Adipose tissue (tissue), 3 donors: ENCODE measurements at regions not wholly inside any gene's neighbourhood (a gene's known extent, or its start where the extent isn't known, plus 50 kb on each side); places are given as distances from the start of the nearest gene placed in this dataset.
"Not testable (repeated sequence)": the region's sequence is repeated elsewhere in the genome, so short reads cannot be mapped to it uniquely, and the experiment has no call there.

Experiments used
- H3K27ac ChIP-seq: one replicate; pipeline ENCODE4 v1.5.1; 2013; ENCODE audit warnings: low read depth, low read length
- WGBS, 3 donors: extraction: QIAGEN DNeasy Blood & Tissue Kit; methylation state at CpG; one replicate each; pipeline ENCODE4 v1.1.7; 2013; 5-methylcytosine and 5-hydroxymethylcytosine counted together
- donor health status: healthy with polysubstance abuse.
- donor health status: Bipolar disorder and iron deficiency.
- donor health status: healthy.

GRCh38 chr13:80926024-80926423 is 585.1 kb upstream of the SPRY2 start:
- 94 to 100% (median 99%) methylated on average over 3 of the region's 3 CpGs for WGBS, 3 donors
- not testable (repeated sequence) for H3K27ac ChIP-seq

GRCh38 chr13:80924596-80924995 is 583.7 kb upstream of the SPRY2 start:
- WGBS, 3 donors, result 56 to 74% (median 64%) methylated on average over 5 of the region's 5 CpGs
- no peak overlapping the region for H3K27ac ChIP-seq

GRCh38 chr13:80923907-80924306 is 583.0 kb upstream of the SPRY2 start:
- 83 to 96% (median 96%) methylated on average over 3 of the region's 3 CpGs for WGBS, 3 donors
- no peak overlapping the region for H3K27ac ChIP-seq

GRCh38 chr13:80921971-80922370 is 581.0 kb upstream of the SPRY2 start:
- no peak overlapping the region for H3K27ac ChIP-seq
- WGBS, 3 donors, result 91 to 96% (median 93%) methylated on average over 2 of the region's 2 CpGs

- H3K27ac ChIP-seq, result no peak overlapping the region
- WGBS, 3 donors, result 56 to 70% (median 69%) methylated on average over 2 of the region's 2 CpGs
Measured at GRCh38 chr13:80921541-80921940, 580.6 kb upstream of the SPRY2 start.

- H3K27ac ChIP-seq, result no peak overlapping the region
- 75 to 86% (median 85%) methylated on average over 2 of the region's 2 CpGs for WGBS, 3 donors
Measured at GRCh38 chr13:80906860-80907259, 565.9 kb upstream of the SPRY2 start.

- WGBS, 3 donors, result 67 to 91% (median 87%) methylated on average over 1 of the region's 1 CpG
- H3K27ac ChIP-seq, result no peak overlapping the region
Measured at GRCh38 chr13:80904386-80904785, 563.5 kb upstream of the SPRY2 start.

GRCh38 chr13:80903911-80904310 is 563.0 kb upstream of the SPRY2 start:
- no peak overlapping the region for H3K27ac ChIP-seq

GRCh38 chr13:80901530-80901929 is 560.6 kb upstream of the SPRY2 start:
- WGBS, 3 donors, result 63 to 86% (median 65%) methylated on average over 2 of the region's 2 CpGs
- no peak overlapping the region for H3K27ac ChIP-seq

- H3K27ac ChIP-seq, result no peak overlapping the region
- 41 to 50% (median 43%) methylated on average over 6 of the region's 6 CpGs for WGBS, 3 donors
Measured at GRCh38 chr13:80901111-80901510, 560.2 kb upstream of the SPRY2 start.

GRCh38 chr13:80900561-80900960 is 559.6 kb upstream of the SPRY2 start:
- H3K27ac ChIP-seq, result no peak overlapping the region

- WGBS, 3 donors, result 60 to 84% (median 60%) methylated on average over 4 of the region's 4 CpGs
- H3K27ac ChIP-seq, result not testable (repeated sequence)
Measured at GRCh38 chr13:80897641-80898040, 556.7 kb upstream of the SPRY2 start.

GRCh38 chr13:80894917-80895316 is 554.0 kb upstream of the SPRY2 start:
- 65 to 74% (median 66%) methylated on average over 1 of the region's 1 CpG for WGBS, 3 donors
- H3K27ac ChIP-seq, result no peak overlapping the region

- H3K27ac ChIP-seq, result no peak overlapping the region
- WGBS, 3 donors, result 73 to 92% (median 90%) methylated on average over 1 of the region's 1 CpG
Measured at GRCh38 chr13:80889829-80890228, 548.9 kb upstream of the SPRY2 start.

- no peak overlapping the region for H3K27ac ChIP-seq
- 46 to 70% (median 69%) methylated on average over 2 of the region's 2 CpGs for WGBS, 3 donors
Measured at GRCh38 chr13:80888390-80888789, 547.5 kb upstream of the SPRY2 start.

- H3K27ac ChIP-seq, result no peak overlapping the region
- 59 to 88% (median 68%) methylated on average over 1 of the region's 1 CpG for WGBS, 3 donors
Measured at GRCh38 chr13:80884056-80884785, 543.3 kb upstream of the SPRY2 start.

- no peak overlapping the region for H3K27ac ChIP-seq
Measured at GRCh38 chr13:80883545-80883944, 542.6 kb upstream of the SPRY2 start.

GRCh38 chr13:80881942-80882445 is 541.1 kb upstream of the SPRY2 start:
- no peak overlapping the region for H3K27ac ChIP-seq

GRCh38 chr13:80881495-80881894 is 540.6 kb upstream of the SPRY2 start:
- H3K27ac ChIP-seq, result no peak overlapping the region

GRCh38 chr13:80881034-80881433 is 540.1 kb upstream of the SPRY2 start:
- 59 to 71% (median 66%) methylated on average over 1 of the region's 1 CpG for WGBS, 3 donors
- H3K27ac ChIP-seq, result no peak overlapping the region

- no peak overlapping the region for H3K27ac ChIP-seq
Measured at GRCh38 chr13:80877944-80878241, 537.0 kb upstream of the SPRY2 start.
